GM21717 (cell line): ENCODE measurements at regions not wholly inside any gene's neighbourhood (a gene's known extent, or its start where the extent isn't known, plus 50 kb on each side); places are given as distances from the start of the nearest gene placed in this dataset.

Experiments used
- ATAC-seq: cut with Tn5 transposase; IDR thresholded peaks from one replicate; pipeline ENCODE4 v1.9.1; 2021; ENCODE audit warnings: mild to moderate bottlenecking, moderate library complexity; ENCODE audit not compliant: unreplicated experiment

GRCh38 chr4:180153587-180153986 lies 2089.6 kb upstream of the TENM3 start:
- no peak for ATAC-seq

- ATAC-seq, result peak; percentile 67
These were observed 2086.5 kb upstream of the TENM3 start for GRCh38 chr4:180156684-180157083.

GRCh38 chr4:180160195-180160983 lies 2082.8 kb upstream of the TENM3 start:
- ATAC-seq, result no peak

- no peak for ATAC-seq
These were observed 2078.4 kb upstream of the TENM3 start for GRCh38 chr4:180164799-180165198.

GRCh38 chr4:180169394-180169793 lies 2073.8 kb upstream of the TENM3 start:
- no peak for ATAC-seq

- no peak for ATAC-seq
These were observed 2073.2 kb upstream of the TENM3 start for GRCh38 chr4:180169966-180170365.

GRCh38 chr4:180179146-180179545 lies 2064.1 kb upstream of the TENM3 start:
- ATAC-seq, result no peak

GRCh38 chr4:180189666-180190065 lies 2053.5 kb upstream of the TENM3 start:
- no peak for ATAC-seq

GRCh38 chr4:180190382-180190781 lies 2052.8 kb upstream of the TENM3 start:
- ATAC-seq, result no peak

GRCh38 chr4:180197471-180197870 lies 2045.7 kb upstream of the TENM3 start:
- ATAC-seq, result no peak

GRCh38 chr4:180203349-180203748 lies 2039.9 kb upstream of the TENM3 start:
- ATAC-seq, result peak; percentile 97

GRCh38 chr4:180205276-180205675 lies 2037.9 kb upstream of the TENM3 start:
- no peak for ATAC-seq

GRCh38 chr4:180207921-180208320 lies 2035.3 kb upstream of the TENM3 start:
- ATAC-seq, result no peak

- ATAC-seq, result no peak
These were observed 2026.1 kb upstream of the TENM3 start for GRCh38 chr4:180217070-180217469.

- ATAC-seq, result no peak
These were observed 2024.1 kb upstream of the TENM3 start for GRCh38 chr4:180219080-180219479.

- ATAC-seq, result no peak
These were observed 2017.2 kb upstream of the TENM3 start for GRCh38 chr4:180225977-180226376.

- no peak for ATAC-seq
These were observed 2008.5 kb upstream of the TENM3 start for GRCh38 chr4:180234730-180235129.

- no peak for ATAC-seq
These were observed 2002.5 kb upstream of the TENM3 start for GRCh38 chr4:180240670-180241069.

GRCh38 chr4:180253419-180253818 lies 1989.8 kb upstream of the TENM3 start:
- ATAC-seq, result no peak

GRCh38 chr4:180261346-180261745 lies 1981.9 kb upstream of the TENM3 start:
- ATAC-seq, result no peak

GRCh38 chr4:180280076-180280475 lies 1963.1 kb upstream of the TENM3 start:
- no peak for ATAC-seq

GRCh38 chr4:180280726-180281297 lies 1962.4 kb upstream of the TENM3 start:
- ATAC-seq, result no peak

- no peak for ATAC-seq
These were observed 1961.5 kb upstream of the TENM3 start for GRCh38 chr4:180281724-180282123.
